Prostate gland (tissue), 2 donors: ENCODE measurements at regions not wholly inside any gene's neighbourhood (a gene's known extent, or its start where the extent isn't known, plus 50 kb on each side); places are given as distances from the start of the nearest gene placed in this dataset.

Source experiments
- CTCF ChIP-seq, 4 experiments: fragments of 200-600 bp in 2 of 4; fragments of 450-650 bp in 2 of 4; sonication (generic) in 2 of 4; IDR thresholded peaks; 1 replicate in 3 of 4; 2 replicates in 1 of 4; pipeline ENCODE4 v1.5.1; 2016 to 2019; ENCODE audit warnings: antibody characterized with exemption in 4 of 4, mild to moderate bottlenecking in 2 of 4, moderate library complexity in 2 of 4
- POLR2AphosphoS5 ChIP-seq: sonication (generic); formaldehyde crosslinking; IDR thresholded peaks from one replicate; pipeline ENCODE4 v1.6.1; 2017; ENCODE audit warnings: antibody characterized with exemption

GRCh38 chr5:171632616-171633015 lies 153.0 kb upstream of the SMIM23 start:
- no peak for TF ChIP-seq POLR2AphosphoS5
- TF ChIP-seq CTCF (IDR thresholded peaks at IDR 0.05), result no peak
